HG03521 (cell line): ENCODE measurements at regions not wholly inside any gene's neighbourhood (a gene's known extent, or its start where the extent isn't known, plus 50 kb on each side); places are given as distances from the start of the nearest gene placed in this dataset.
"Not testable (repeated sequence)": the region's sequence is repeated elsewhere in the genome, so short reads cannot be mapped to it uniquely, and the experiment has no call there.

Experiments used
- ATAC-seq: cut with Tn5 transposase; IDR thresholded peaks from one replicate; pipeline ENCODE4 v1.9.1; 2021; ENCODE audit warnings: mild to moderate bottlenecking, moderate library complexity; ENCODE audit not compliant: unreplicated experiment

GRCh38 chr3:125915437-125915787 lies 53.6 kb upstream of the ROPN1B start:
- not testable (repeated sequence) for ATAC-seq

DNA sequence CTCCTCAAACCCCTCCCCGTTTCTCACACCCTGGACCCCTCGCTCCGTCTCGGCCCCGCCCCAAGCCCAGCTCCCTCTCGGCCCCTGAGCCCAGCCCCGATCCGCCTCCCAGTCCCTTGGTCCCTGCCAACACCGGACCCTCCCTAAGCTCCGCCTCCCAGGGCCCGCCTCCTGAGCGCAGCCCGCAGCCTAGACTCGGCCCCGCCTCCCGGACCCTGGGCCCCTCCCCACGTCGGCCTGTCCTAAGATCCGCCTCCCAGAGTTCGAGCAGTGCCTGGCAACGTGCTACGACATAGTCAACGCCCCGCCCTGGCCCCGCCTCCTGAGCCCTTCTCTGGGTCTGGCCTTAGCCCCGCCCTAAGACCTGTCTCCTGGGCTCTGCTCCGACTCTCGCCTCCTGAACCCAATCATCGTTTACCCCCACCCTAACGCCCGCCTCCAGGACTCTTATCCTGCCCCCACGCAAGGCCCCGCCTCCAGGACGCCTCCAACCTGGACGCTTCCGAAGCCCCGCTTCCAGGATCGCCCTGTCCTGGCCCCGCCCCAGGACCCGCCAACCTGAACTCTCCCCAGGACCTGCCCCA lies 53.1 kb upstream of the ROPN1B start:
- peak; percentile 74 for ATAC-seq

- ATAC-seq = peak; percentile 80
Observed at GRCh38 chr3:125916376-125916978, 52.5 kb upstream of the ROPN1B start.

DNA sequence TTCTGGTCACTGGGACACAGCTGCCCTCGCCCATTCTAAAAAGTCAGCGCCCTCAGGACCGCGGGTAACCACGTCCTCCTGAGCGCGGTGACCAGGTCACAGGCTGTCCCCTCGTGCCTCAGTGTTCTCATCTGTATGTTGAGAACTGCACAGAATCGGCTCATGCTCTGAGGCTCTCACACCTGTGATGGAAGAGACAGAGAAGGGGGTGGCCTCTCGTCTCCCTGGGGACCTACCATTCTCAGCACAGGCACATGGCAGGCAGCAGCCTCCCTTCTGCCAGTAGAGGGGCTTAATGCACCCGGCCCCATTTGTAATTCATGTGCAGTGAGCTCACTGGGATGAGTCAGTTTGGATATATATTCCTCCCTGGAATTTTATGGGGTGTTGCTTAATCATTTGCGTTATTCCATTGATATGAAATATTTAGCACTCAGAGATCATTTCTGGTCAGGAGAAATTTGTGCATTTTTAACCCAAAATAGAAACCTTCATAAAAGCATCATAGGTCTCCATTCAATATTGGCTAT lies 51.9 kb upstream of the ROPN1B start:
- ATAC-seq = not testable (repeated sequence)

DNA sequence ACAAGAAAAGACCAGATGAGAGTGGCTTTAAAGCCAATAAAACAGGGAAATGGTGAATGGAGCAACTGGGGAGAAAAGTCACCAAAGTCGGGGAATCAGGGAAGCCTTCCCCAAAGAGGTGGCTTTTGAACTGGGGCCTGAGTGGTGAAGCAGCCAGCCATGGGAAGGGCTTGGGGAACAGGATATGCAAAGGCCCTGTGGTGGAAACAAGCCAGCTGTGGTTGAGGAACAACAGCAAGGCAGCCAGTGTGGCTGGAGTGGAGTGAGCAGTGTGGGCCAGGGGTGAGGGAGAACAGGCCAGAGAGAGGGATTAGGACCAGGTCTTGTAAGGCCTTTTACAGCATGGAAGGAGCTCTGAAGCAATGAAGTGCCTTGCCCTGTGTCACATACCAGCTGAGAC lies 51.0 kb upstream of the ROPN1B start:
- not testable (repeated sequence) for ATAC-seq

- not testable (repeated sequence) for ATAC-seq
Observed at GRCh38 chr3:125918451-125918850, 50.5 kb upstream of the ROPN1B start.

DNA sequence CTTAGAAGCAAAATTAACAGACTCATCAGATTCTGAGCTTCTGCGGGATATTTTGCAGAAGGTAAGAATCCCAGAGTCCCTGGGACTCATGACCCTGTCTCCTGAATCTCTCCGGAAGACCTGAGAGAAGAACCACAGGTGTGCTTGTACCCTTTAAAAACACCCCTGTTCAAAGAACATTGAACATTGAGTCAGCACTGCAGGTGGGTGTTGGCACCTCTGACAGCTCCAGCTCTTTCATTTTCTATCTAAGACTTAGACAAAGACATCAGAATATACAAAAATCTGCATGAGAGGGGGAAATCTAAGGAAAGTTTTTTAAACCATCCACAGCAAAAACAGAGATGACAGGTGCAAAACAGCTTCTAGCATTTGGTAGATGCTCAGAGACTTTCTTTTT lies 50.1 kb upstream of the ROPN1B start:
- not testable (repeated sequence) for ATAC-seq
